ENCODE measurements at regions not wholly inside any gene's neighbourhood (a gene's known extent, or its start where the extent isn't known, plus 50 kb on each side); places are given as distances from the start of the nearest gene placed in this dataset.
"Not testable (repeated sequence)": the region's sequence is repeated elsewhere in the genome, so short reads cannot be mapped to it uniquely, and the experiment has no call there.

- H3K4me1 ChIP-seq (ENCODE audit: control insufficient read depth, insufficient read depth, low read length); H3K4me3 ChIP-seq (ENCODE audit: low read length); H3K27ac ChIP-seq (ENCODE audit: low read length); H3K9me3 ChIP-seq (ENCODE audit: control insufficient read depth, low read depth, low read length); H3K27me3 ChIP-seq (ENCODE audit: control insufficient read depth, insufficient read depth, low read length); H3K36me3 ChIP-seq (ENCODE audit: control insufficient read depth, insufficient read depth, low read length); DNase-seq: not testable (repeated sequence)
- WGBS (ENCODE audit: insufficient coverage, low lambda C conversion rate) = no CpG with 5 or more reads among the region's 3 CpGs
Measured at GRCh38 chr5:101205065-101205464, 302.0 kb upstream of the ST8SIA4 start.

- not testable (repeated sequence) for H3K9me3 ChIP-seq (ENCODE audit: control insufficient read depth, low read depth, low read length); H3K4me1 ChIP-seq (ENCODE audit: control insufficient read depth, insufficient read depth, low read length); H3K27me3 ChIP-seq (ENCODE audit: control insufficient read depth, insufficient read depth, low read length); DNase-seq; H3K27ac ChIP-seq (ENCODE audit: low read length); H3K36me3 ChIP-seq (ENCODE audit: control insufficient read depth, insufficient read depth, low read length); H3K4me3 ChIP-seq (ENCODE audit: low read length)
- WGBS (ENCODE audit: insufficient coverage, low lambda C conversion rate) = no CpG with 5 or more reads among the region's 10 CpGs
Measured at GRCh38 chr5:101180365-101180764, 277.3 kb upstream of the ST8SIA4 start.

GRCh38 chr5:101176605-101177004, 273.5 kb upstream of the ST8SIA4 start:
- Histone ChIP-seq H3K4me1 (ENCODE audit: control insufficient read depth, insufficient read depth, low read length) (no peaks in the 10 kb centered on the region), H3K9me3 (ENCODE audit: control insufficient read depth, low read depth, low read length) (peaks cover 3% of the 10 kb centered on the region), H3K27me3 (ENCODE audit: control insufficient read depth, insufficient read depth, low read length) (no peaks in the 10 kb centered on the region), H3K36me3 (ENCODE audit: control insufficient read depth, insufficient read depth, low read length) (no peaks in the 10 kb centered on the region), H3K27ac (ENCODE audit: low read length) (no peak overlapping the region), H3K4me3 (ENCODE audit: low read length) (no peak overlapping the region)
- no CpG with 5 or more reads among the region's 3 CpGs for WGBS (ENCODE audit: insufficient coverage, low lambda C conversion rate)
- DNase-seq = no peak

GRCh38 chr5:101174981-101175380, 271.9 kb upstream of the ST8SIA4 start:
- Histone ChIP-seq H3K27ac (ENCODE audit: low read length) (no peak overlapping the region), H3K9me3 (ENCODE audit: control insufficient read depth, low read depth, low read length) (peaks cover 3% of the 10 kb centered on the region), H3K4me1 (ENCODE audit: control insufficient read depth, insufficient read depth, low read length) (no peaks in the 10 kb centered on the region), H3K36me3 (ENCODE audit: control insufficient read depth, insufficient read depth, low read length) (no peaks in the 10 kb centered on the region), H3K27me3 (ENCODE audit: control insufficient read depth, insufficient read depth, low read length) (no peaks in the 10 kb centered on the region), H3K4me3 (ENCODE audit: low read length) (no peak overlapping the region)
- no peak for DNase-seq
- 40% methylated on average over 1 of the region's 1 CpG for WGBS (ENCODE audit: insufficient coverage, low lambda C conversion rate)

GRCh38 chr5:101163088-101163487, 260.0 kb upstream of the ST8SIA4 start:
- no peak overlapping the region for H3K4me3 ChIP-seq (ENCODE audit: low read length)
- DNase-seq = no peak
- no peaks in the 10 kb centered on the region for H3K27me3 ChIP-seq (ENCODE audit: control insufficient read depth, insufficient read depth, low read length)
- no peaks in the 10 kb centered on the region for H3K9me3 ChIP-seq (ENCODE audit: control insufficient read depth, low read depth, low read length)
- no peak overlapping the region for H3K27ac ChIP-seq (ENCODE audit: low read length)
- no CpG with 5 or more reads among the region's 4 CpGs for WGBS (ENCODE audit: insufficient coverage, low lambda C conversion rate)
- no peaks in the 10 kb centered on the region for H3K4me1 ChIP-seq (ENCODE audit: control insufficient read depth, insufficient read depth, low read length)
- no peaks in the 10 kb centered on the region for H3K36me3 ChIP-seq (ENCODE audit: control insufficient read depth, insufficient read depth, low read length)

GRCh38 chr5:101160002-101160401, 256.9 kb upstream of the ST8SIA4 start:
- Histone ChIP-seq H3K9me3 (ENCODE audit: control insufficient read depth, low read depth, low read length) (no peaks in the 10 kb centered on the region), H3K27me3 (ENCODE audit: control insufficient read depth, insufficient read depth, low read length) (no peaks in the 10 kb centered on the region), H3K4me3 (ENCODE audit: low read length) (no peak overlapping the region), H3K4me1 (ENCODE audit: control insufficient read depth, insufficient read depth, low read length) (no peaks in the 10 kb centered on the region), H3K36me3 (ENCODE audit: control insufficient read depth, insufficient read depth, low read length) (no peaks in the 10 kb centered on the region), H3K27ac (ENCODE audit: low read length) (no peak overlapping the region)
- WGBS (ENCODE audit: insufficient coverage, low lambda C conversion rate) = no CpG with 5 or more reads among the region's 1 CpG
- no peak for DNase-seq

GRCh38 chr5:101159006-101159405, 255.9 kb upstream of the ST8SIA4 start:
- no peaks in the 10 kb centered on the region for H3K27me3 ChIP-seq (ENCODE audit: control insufficient read depth, insufficient read depth, low read length)
- H3K36me3 ChIP-seq (ENCODE audit: control insufficient read depth, insufficient read depth, low read length) = no peaks in the 10 kb centered on the region
- no CpG with 5 or more reads among the region's 2 CpGs for WGBS (ENCODE audit: insufficient coverage, low lambda C conversion rate)
- no peaks in the 10 kb centered on the region for H3K4me1 ChIP-seq (ENCODE audit: control insufficient read depth, insufficient read depth, low read length)
- no peak overlapping the region for H3K27ac ChIP-seq (ENCODE audit: low read length)
- no peak overlapping the region for H3K4me3 ChIP-seq (ENCODE audit: low read length)
- no peak for DNase-seq
- H3K9me3 ChIP-seq (ENCODE audit: control insufficient read depth, low read depth, low read length) = no peaks in the 10 kb centered on the region

GRCh38 chr5:101153526-101153925, 250.4 kb upstream of the ST8SIA4 start:
- no peak overlapping the region for H3K27ac ChIP-seq (ENCODE audit: low read length)
- DNase-seq = no peak
- no peak overlapping the region for H3K4me3 ChIP-seq (ENCODE audit: low read length)
- WGBS (ENCODE audit: insufficient coverage, low lambda C conversion rate) = no CpG with 5 or more reads among the region's 1 CpG
- H3K36me3 ChIP-seq (ENCODE audit: control insufficient read depth, insufficient read depth, low read length) = no peaks in the 10 kb centered on the region
- H3K4me1 ChIP-seq (ENCODE audit: control insufficient read depth, insufficient read depth, low read length) = no peaks in the 10 kb centered on the region
- H3K9me3 ChIP-seq (ENCODE audit: control insufficient read depth, low read depth, low read length) = no peaks in the 10 kb centered on the region
- H3K27me3 ChIP-seq (ENCODE audit: control insufficient read depth, insufficient read depth, low read length) = no peaks in the 10 kb centered on the region

- Histone ChIP-seq H3K4me3 (ENCODE audit: low read length) (no peak overlapping the region), H3K4me1 (ENCODE audit: control insufficient read depth, insufficient read depth, low read length) (no peaks in the 10 kb centered on the region), H3K27me3 (ENCODE audit: control insufficient read depth, insufficient read depth, low read length) (no peaks in the 10 kb centered on the region), H3K27ac (ENCODE audit: low read length) (no peak overlapping the region), H3K36me3 (ENCODE audit: control insufficient read depth, insufficient read depth, low read length) (no peaks in the 10 kb centered on the region), H3K9me3 (ENCODE audit: control insufficient read depth, low read depth, low read length) (no peaks in the 10 kb centered on the region)
- no peak for DNase-seq
Measured at GRCh38 chr5:101143526-101143925, 240.4 kb upstream of the ST8SIA4 start.

GRCh38 chr5:101142102-101142501, 239.0 kb upstream of the ST8SIA4 start:
- H3K4me3 ChIP-seq (ENCODE audit: low read length) = no peak overlapping the region
- no peaks in the 10 kb centered on the region for H3K9me3 ChIP-seq (ENCODE audit: control insufficient read depth, low read depth, low read length)
- no peaks in the 10 kb centered on the region for H3K36me3 ChIP-seq (ENCODE audit: control insufficient read depth, insufficient read depth, low read length)
- WGBS (ENCODE audit: insufficient coverage, low lambda C conversion rate) = 100% methylated on average over 2 of the region's 3 CpGs
- no peaks in the 10 kb centered on the region for H3K27me3 ChIP-seq (ENCODE audit: control insufficient read depth, insufficient read depth, low read length)
- no peak overlapping the region for H3K27ac ChIP-seq (ENCODE audit: low read length)
- no peak for DNase-seq
- H3K4me1 ChIP-seq (ENCODE audit: control insufficient read depth, insufficient read depth, low read length) = no peaks in the 10 kb centered on the region

GRCh38 chr5:101136454-101136853, 233.4 kb upstream of the ST8SIA4 start:
- H3K4me3 ChIP-seq (ENCODE audit: low read length) = no peak overlapping the region
- no peaks in the 10 kb centered on the region for H3K4me1 ChIP-seq (ENCODE audit: control insufficient read depth, insufficient read depth, low read length)
- H3K27me3 ChIP-seq (ENCODE audit: control insufficient read depth, insufficient read depth, low read length) = no peaks in the 10 kb centered on the region
- DNase-seq = no peak
- no peaks in the 10 kb centered on the region for H3K9me3 ChIP-seq (ENCODE audit: control insufficient read depth, low read depth, low read length)
- H3K36me3 ChIP-seq (ENCODE audit: control insufficient read depth, insufficient read depth, low read length) = no peaks in the 10 kb centered on the region
- WGBS (ENCODE audit: insufficient coverage, low lambda C conversion rate) = no CpG with 5 or more reads among the region's 3 CpGs
- H3K27ac ChIP-seq (ENCODE audit: low read length) = no peak overlapping the region
